Spleen (tissue), 7 donors: ENCODE measurements at regions not wholly inside any gene's neighbourhood (a gene's known extent, or its start where the extent isn't known, plus 50 kb on each side); places are given as distances from the start of the nearest gene placed in this dataset.

ENCODE experiments used
- CTCF ChIP-seq, 11 experiments: fragments of 200-600 bp in 7 of 11; fragments of 450-650 bp in 4 of 11; sonication (generic) in 4 of 11; IDR thresholded peaks in 8 of 11; conservative IDR thresholded peaks in 3 of 11; 1 replicate in 7 of 11; 2 replicates in 4 of 11; pipeline versions ENCODE4 v1.4.0 to v1.8.0; 2016 to 2021; ENCODE audit warnings: antibody characterized with exemption in 11 of 11, inconsistent platforms in 4 of 11, mild to moderate bottlenecking in 1 of 11
- POLR2A ChIP-seq, 3 donors: fragments of 450-650 bp; IDR thresholded peaks; one replicate each; pipeline ENCODE4 v1.5.1; 2017; ENCODE audit warnings: antibody characterized with exemption in 3 of 3, mild to moderate bottlenecking in 1 of 3
- POLR2AphosphoS5 ChIP-seq, 3 donors: sonication (generic); formaldehyde crosslinking; IDR thresholded peaks; one replicate each; pipeline ENCODE4 v1.5.1; 2017; ENCODE audit warnings: antibody characterized with exemption in 3 of 3
- donor health status: DM: no; HTN: no; CAD: no; lungs with moderate emphysema.
- donor health status: DM: no; HTN: no; CAD: no.
- donor health status: DM: no; HTN: no; CAD: no.

GRCh38 chr14:104479901-104480300, 99.7 kb upstream of the C14orf180 start:
- TF ChIP-seq CTCF (IDR thresholded peaks at IDR 0.05 in 8 of 11, conservative IDR thresholded peaks at IDR 0.05 in 3 of 11) (no peak), POLR2AphosphoS5 (IDR thresholded peaks at IDR 0.05) (no peak), POLR2A (IDR thresholded peaks at IDR 0.05) (no peak)
